ENCODE measurements at regions not wholly inside any gene's neighbourhood (a gene's known extent, or its start where the extent isn't known, plus 50 kb on each side); places are given as distances from the start of the nearest gene placed in this dataset.

DNA sequence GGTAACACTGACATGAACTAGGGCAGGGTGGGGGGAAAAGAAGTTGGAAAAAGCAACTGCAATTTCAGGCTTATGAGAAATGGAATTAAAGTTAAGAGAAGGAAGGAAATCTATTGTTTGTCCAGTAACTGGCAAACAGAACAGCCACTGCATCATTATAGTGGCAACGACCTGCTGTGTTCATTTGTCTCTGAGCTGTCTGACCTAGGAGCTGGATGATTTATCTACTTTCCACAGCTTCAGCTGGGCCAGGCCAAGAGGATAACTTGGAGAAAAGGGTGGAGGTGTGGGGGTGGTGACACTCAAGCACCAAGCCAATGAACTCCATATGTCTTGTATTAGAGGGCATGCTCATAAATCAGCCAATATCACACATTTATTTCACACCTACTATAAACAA is 291.5 kb upstream of the KLHL29 start:
- TF ChIP-seq ZNF274 (IDR thresholded peaks at IDR 0.05; ENCODE audit: low read depth, low read length) (no peak), SUZ12 (IDR thresholded peaks at IDR 0.05; ENCODE audit: extremely low read depth, insufficient read depth, insufficient read length) (no peak)
